OCI-LY1 (cell line): ENCODE measurements at regions not wholly inside any gene's neighbourhood (a gene's known extent, or its start where the extent isn't known, plus 50 kb on each side); places are given as distances from the start of the nearest gene placed in this dataset.

Experiments used
- H2AFZ ChIP-seq: fragments of 200-600 bp; sonication (generic), shearing (Covaris generic); 2 replicates; pipeline ENCODE4 v1.6.0; 2014; ENCODE audit warnings: antibody characterized with exemption, mild to moderate bottlenecking, low read length
- H3F3A ChIP-seq: fragments of 200-600 bp; sonication (generic), shearing (Covaris generic); 2 replicates; pipeline ENCODE4 v1.6.0; 2014; ENCODE audit warnings: mild to moderate bottlenecking, antibody characterized with exemption, low read length, moderate library complexity; ENCODE audit not compliant: insufficient read depth
- H3K27ac ChIP-seq: fragments of 200-600 bp; sonication (generic); 2 replicates; pipeline ENCODE4 v1.5.1; 2014; ENCODE audit warnings: low read length, mixed run types, mild to moderate bottlenecking, low read depth; ENCODE audit not compliant: poor library complexity, severe bottlenecking
- H3K27me3 ChIP-seq: fragments of 200-600 bp; sonication (generic); 2 replicates; pipeline ENCODE4 v1.6.0; 2014; ENCODE audit warnings: antibody characterized with exemption, mild to moderate bottlenecking, low read length, moderate library complexity; ENCODE audit not compliant: insufficient read depth
- H3K36me3 ChIP-seq: fragments of 200-600 bp; sonication (generic); 2 replicates; pipeline ENCODE4 v1.6.1; 2014; ENCODE audit warnings: mild to moderate bottlenecking, antibody characterized with exemption, low read length, moderate library complexity, mixed read lengths; ENCODE audit not compliant: insufficient read depth
- H3K4me1 ChIP-seq: fragments of 200-600 bp; sonication (generic); 2 replicates; pipeline ENCODE4 v1.5.1; 2014; ENCODE audit warnings: mild to moderate bottlenecking, low read length, moderate library complexity; ENCODE audit not compliant: insufficient read depth, severe bottlenecking
- H3K4me2 ChIP-seq: fragments of 200-600 bp; sonication (generic), shearing (Covaris generic); 2 replicates; pipeline ENCODE4 v1.6.1; 2014; ENCODE audit warnings: low read length
- H3K4me3 ChIP-seq: fragments of 200-600 bp; sonication (generic); 2 replicates; pipeline ENCODE4 v1.5.1; 2014; ENCODE audit warnings: low read length, low read depth, mild to moderate bottlenecking, mixed read lengths; ENCODE audit not compliant: poor library complexity, severe bottlenecking
- H3K79me2 ChIP-seq: fragments of 200-600 bp; shearing (Covaris generic); 2 replicates; pipeline ENCODE4 v1.6.1; 2016; ENCODE audit warnings: mixed run types, low read length, mixed read lengths; ENCODE audit not compliant: insufficient read depth
- H3K9ac ChIP-seq: fragments of 200-600 bp; sonication (generic), shearing (Covaris generic); 2 replicates; pipeline ENCODE4 v1.6.1; 2014; ENCODE audit warnings: mild to moderate bottlenecking, low read length, mixed read lengths
- H3K9me2 ChIP-seq: fragments of 200-600 bp; sonication (generic), shearing (Covaris generic); 2 replicates; pipeline ENCODE4 v1.6.1; 2014; ENCODE audit warnings: low read depth, mild to moderate bottlenecking, low read length, mixed read lengths
- H3K9me3 ChIP-seq: fragments of 200-600 bp; shearing (Covaris generic); 2 replicates; pipeline ENCODE4 v1.6.1; 2014; ENCODE audit warnings: low read length, mixed read lengths
- H4K20me1 ChIP-seq: fragments of 200-600 bp; sonication (generic), shearing (Covaris generic); 2 replicates; pipeline ENCODE4 v1.6.0; 2016; ENCODE audit warnings: mild to moderate bottlenecking, low read length; ENCODE audit not compliant: insufficient read depth
- CTCF ChIP-seq: fragments of 200-600 bp; sonication (generic), shearing (Covaris generic); IDR thresholded peaks from 2 replicates; pipeline ENCODE4 v1.5.1; 2017; ENCODE audit warnings: mild to moderate bottlenecking, antibody characterized with exemption, low read length, moderate library complexity, mixed read lengths
- EZH2 ChIP-seq: fragments of 200-600 bp; sonication (generic), shearing (Covaris generic); IDR thresholded peaks from 2 replicates; pipeline ENCODE4 v1.8.0; 2017; ENCODE audit warnings: borderline replicate concordance, mixed run types, mild to moderate bottlenecking, antibody characterized with exemption, low read length, moderate library complexity, mixed read lengths

- Histone ChIP-seq H3F3A (no peaks in the 10 kb centered on the region), H3K9ac (no peak overlapping the region), H3K4me2 (no peak overlapping the region), H3K27ac (no peak overlapping the region), H3K9me2 (no peaks in the 10 kb centered on the region), H3K4me3 (no peak overlapping the region), H2AFZ (no peak overlapping the region), H3K79me2 (peaks cover 31% of the 10 kb centered on the region), H3K36me3 (peaks cover 7% of the 10 kb centered on the region), H4K20me1 (peaks cover 9% of the 10 kb centered on the region; the same call in 1 of the 2 replicates), H3K4me1 (peaks cover 31% of the 10 kb centered on the region), H3K9me3 (no peaks in the 10 kb centered on the region), H3K27me3 (no peaks in the 10 kb centered on the region; the same call in 1 of the 2 replicates)
- TF ChIP-seq CTCF (no peak), EZH2 (no peak)
Observed at GRCh38 chr3:72448375-72448823, 399.8 kb downstream of the SHQ1 start.

GRCh38 chr3:72447059-72447946 lies 400.9 kb downstream of the SHQ1 start:
- TF ChIP-seq EZH2 (no peak), CTCF (no peak)
- Histone ChIP-seq H3K79me2 (peaks cover 31% of the 10 kb centered on the region), H3K9me3 (no peaks in the 10 kb centered on the region), H3K36me3 (peaks cover 7% of the 10 kb centered on the region), H3K4me2 (peak overlapping the region; percentile 84), H3K27me3 (no peaks in the 10 kb centered on the region; the same call in 1 of the 2 replicates), H3K9me2 (no peaks in the 10 kb centered on the region), H4K20me1 (peaks cover 9% of the 10 kb centered on the region; the same call in 1 of the 2 replicates), H3F3A (no peaks in the 10 kb centered on the region), H3K4me1 (peaks cover 35% of the 10 kb centered on the region), H2AFZ (0 out of 2 replicates have a peak overlapping the region, but pooled peaks have one; percentile 75), H3K4me3 (peak overlapping the region; percentile 80), H3K9ac (peak overlapping the region; percentile 78), H3K27ac (no peak overlapping the region)

- Histone ChIP-seq H3K27me3 (no peaks in the 10 kb centered on the region; the same call in 1 of the 2 replicates), H3K4me3 (peak within 1 kb of the TSS; percentile 80), H3F3A (no peaks in the 10 kb centered on the region), H3K79me2 (peaks cover 37% of the 10 kb centered on the region), H3K4me2 (peak within 1 kb of the TSS; percentile 87), H3K27ac (no peak within 1 kb of the TSS), H3K9ac (peak within 1 kb of the TSS; percentile 78), H2AFZ (0 out of 2 replicates have a peak within 1 kb of the TSS, but pooled peaks have one; percentile 75), H3K36me3 (peaks cover 7% of the 10 kb centered on the region), H3K9me3 (no peaks in the 10 kb centered on the region), H4K20me1 (peaks cover 15% of the 10 kb centered on the region; the same call in 1 of the 2 replicates), H3K4me1 (peaks cover 41% of the 10 kb centered on the region), H3K9me2 (no peaks in the 10 kb centered on the region)
- TF ChIP-seq CTCF (no peak), EZH2 (no peak)
Observed at GRCh38 chr3:72446218-72447058, 401.8 kb downstream of the SHQ1 start, which contains the start of gene RYBP. Gene RYBP (minus strand): TSS chr3:72446621.
